ENCODE measurements at regions not wholly inside any gene's neighbourhood (a gene's known extent, or its start where the extent isn't known, plus 50 kb on each side); places are given as distances from the start of the nearest gene placed in this dataset.

DNA sequence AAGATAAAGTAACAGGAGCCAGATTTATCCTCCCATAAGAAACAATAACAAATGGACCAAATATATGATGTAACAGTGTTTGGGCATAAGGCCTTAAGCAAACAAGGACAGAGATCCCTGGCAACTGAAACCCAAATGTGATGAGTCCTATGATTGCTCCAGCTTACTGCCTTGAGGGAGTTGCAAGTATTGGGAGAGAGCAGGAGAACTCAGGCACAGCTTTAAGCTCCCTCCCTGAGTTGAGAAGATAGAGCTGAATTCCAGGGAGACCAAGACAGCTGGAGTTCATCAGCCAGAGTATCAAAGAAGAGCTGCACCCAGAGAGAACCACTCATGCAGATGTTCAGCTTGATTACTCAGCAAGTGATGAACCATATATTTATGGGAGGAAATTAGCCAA, 814.5 kb upstream of the RAB6C start:
- TF ChIP-seq, protein P1, sequence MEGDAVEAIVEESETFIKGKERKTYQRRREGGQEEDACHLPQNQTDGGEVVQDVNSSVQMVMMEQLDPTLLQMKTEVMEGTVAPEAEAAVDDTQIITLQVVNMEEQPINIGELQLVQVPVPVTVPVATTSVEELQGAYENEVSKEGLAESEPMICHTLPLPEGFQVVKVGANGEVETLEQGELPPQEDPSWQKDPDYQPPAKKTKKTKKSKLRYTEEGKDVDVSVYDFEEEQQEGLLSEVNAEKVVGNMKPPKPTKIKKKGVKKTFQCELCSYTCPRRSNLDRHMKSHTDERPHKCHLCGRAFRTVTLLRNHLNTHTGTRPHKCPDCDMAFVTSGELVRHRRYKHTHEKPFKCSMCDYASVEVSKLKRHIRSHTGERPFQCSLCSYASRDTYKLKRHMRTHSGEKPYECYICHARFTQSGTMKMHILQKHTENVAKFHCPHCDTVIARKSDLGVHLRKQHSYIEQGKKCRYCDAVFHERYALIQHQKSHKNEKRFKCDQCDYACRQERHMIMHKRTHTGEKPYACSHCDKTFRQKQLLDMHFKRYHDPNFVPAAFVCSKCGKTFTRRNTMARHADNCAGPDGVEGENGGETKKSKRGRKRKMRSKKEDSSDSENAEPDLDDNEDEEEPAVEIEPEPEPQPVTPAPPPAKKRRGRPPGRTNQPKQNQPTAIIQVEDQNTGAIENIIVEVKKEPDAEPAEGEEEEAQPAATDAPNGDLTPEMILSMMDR (IDR thresholded peaks at IDR 0.05; ENCODE audit: low read depth, low read length, poor library complexity, severe bottlenecking), result no peak
- TF ChIP-seq EZH2phosphoT487 (IDR thresholded peaks at IDR 0.05; ENCODE audit: borderline replicate concordance, low read length), result no peak

Measured in DOHH2 (cell line).